ENCODE measurements at regions not wholly inside any gene's neighbourhood (a gene's known extent, or its start where the extent isn't known, plus 50 kb on each side); places are given as distances from the start of the nearest gene placed in this dataset.
"Not testable (repeated sequence)": the region's sequence is repeated elsewhere in the genome, so short reads cannot be mapped to it uniquely, and the experiment has no call there.

GRCh38 chr2:226124548-226125011, 675.0 kb downstream of the IRS1 start:
- DNase-seq (ENCODE audit: low spot score): no peak

- no peak for DNase-seq (ENCODE audit: low spot score)
These were observed 676.3 kb downstream of the IRS1 start for GRCh38 chr2:226123300-226123699.

- DNase-seq (ENCODE audit: low spot score): no peak
These were observed 677.6 kb downstream of the IRS1 start for GRCh38 chr2:226122041-226122440.

- DNase-seq (ENCODE audit: low spot score): no peak
These were observed 678.4 kb downstream of the IRS1 start for GRCh38 chr2:226121046-226121738.

GRCh38 chr2:226118471-226119429, 680.9 kb downstream of the IRS1 start:
- DNase-seq (ENCODE audit: low spot score): no peak

- DNase-seq (ENCODE audit: low spot score): no peak
These were observed 682.0 kb downstream of the IRS1 start for GRCh38 chr2:226117510-226118065.

- no peak for DNase-seq (ENCODE audit: low spot score)
These were observed 683.3 kb downstream of the IRS1 start for GRCh38 chr2:226116346-226116745.

- no peak for DNase-seq (ENCODE audit: low spot score)
These were observed 683.8 kb downstream of the IRS1 start for GRCh38 chr2:226115832-226116200.

- no peak for DNase-seq (ENCODE audit: low spot score)
These were observed 684.4 kb downstream of the IRS1 start for GRCh38 chr2:226115102-226115831.

GRCh38 chr2:226114436-226114835, 685.2 kb downstream of the IRS1 start:
- no peak for DNase-seq (ENCODE audit: low spot score)

- no peak for DNase-seq (ENCODE audit: low spot score)
These were observed 699.6 kb downstream of the NYAP2 start for GRCh38 chr2:226098861-226099745.

- DNase-seq (ENCODE audit: low spot score): no peak
These were observed 695.5 kb downstream of the NYAP2 start for GRCh38 chr2:226095058-226095457.

- no peak for DNase-seq (ENCODE audit: low spot score)
These were observed 693.9 kb downstream of the NYAP2 start for GRCh38 chr2:226093364-226093763.

GRCh38 chr2:226088366-226088674, 688.8 kb downstream of the NYAP2 start:
- no peak for DNase-seq (ENCODE audit: low spot score)

GRCh38 chr2:226087505-226088365, 688.2 kb downstream of the NYAP2 start:
- DNase-seq (ENCODE audit: low spot score): no peak

GRCh38 chr2:226087051-226087450, 687.5 kb downstream of the NYAP2 start:
- no peak for DNase-seq (ENCODE audit: low spot score)

- no peak for DNase-seq (ENCODE audit: low spot score)
These were observed 686.7 kb downstream of the NYAP2 start for GRCh38 chr2:226086190-226086589.

GRCh38 chr2:226085425-226085824, 685.9 kb downstream of the NYAP2 start:
- DNase-seq (ENCODE audit: low spot score): not testable (repeated sequence)

- no peak for DNase-seq (ENCODE audit: low spot score)
These were observed 680.8 kb downstream of the NYAP2 start for GRCh38 chr2:226080334-226080733.

- no peak for DNase-seq (ENCODE audit: low spot score)
These were observed 680.2 kb downstream of the NYAP2 start for GRCh38 chr2:226079671-226080181.

All from CD4-positive, alpha-beta T cell treated with Interleukin-2 at 100 ng/mL for 4 hours (primary cell).